ENCODE measurements at regions not wholly inside any gene's neighbourhood (a gene's known extent, or its start where the extent isn't known, plus 50 kb on each side); places are given as distances from the start of the nearest gene placed in this dataset.

DNA sequence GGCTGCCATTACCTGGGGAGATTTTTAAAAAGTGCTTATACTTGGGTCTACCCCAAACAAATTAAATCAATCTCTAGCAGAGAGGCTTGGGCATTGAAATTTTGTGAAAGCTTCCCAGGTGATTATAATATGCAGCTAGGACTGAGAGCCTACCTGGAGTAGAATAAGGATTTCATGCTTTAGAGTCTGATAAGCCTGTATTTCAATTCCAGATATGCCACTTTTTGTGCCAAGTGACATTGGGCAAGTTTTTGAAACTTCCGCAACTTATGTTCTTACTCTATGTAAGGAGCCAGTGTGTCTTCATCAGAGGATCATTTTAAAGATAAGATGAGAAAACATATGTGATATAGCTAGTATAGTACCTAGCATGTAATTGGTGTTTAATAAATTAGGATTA, 159.8 kb upstream of the LRIG3 start:
- TF ChIP-seq EZH2phosphoT487 (IDR thresholded peaks at IDR 0.05; ENCODE audit: borderline replicate concordance) = no peak
- TF ChIP-seq, protein P1, sequence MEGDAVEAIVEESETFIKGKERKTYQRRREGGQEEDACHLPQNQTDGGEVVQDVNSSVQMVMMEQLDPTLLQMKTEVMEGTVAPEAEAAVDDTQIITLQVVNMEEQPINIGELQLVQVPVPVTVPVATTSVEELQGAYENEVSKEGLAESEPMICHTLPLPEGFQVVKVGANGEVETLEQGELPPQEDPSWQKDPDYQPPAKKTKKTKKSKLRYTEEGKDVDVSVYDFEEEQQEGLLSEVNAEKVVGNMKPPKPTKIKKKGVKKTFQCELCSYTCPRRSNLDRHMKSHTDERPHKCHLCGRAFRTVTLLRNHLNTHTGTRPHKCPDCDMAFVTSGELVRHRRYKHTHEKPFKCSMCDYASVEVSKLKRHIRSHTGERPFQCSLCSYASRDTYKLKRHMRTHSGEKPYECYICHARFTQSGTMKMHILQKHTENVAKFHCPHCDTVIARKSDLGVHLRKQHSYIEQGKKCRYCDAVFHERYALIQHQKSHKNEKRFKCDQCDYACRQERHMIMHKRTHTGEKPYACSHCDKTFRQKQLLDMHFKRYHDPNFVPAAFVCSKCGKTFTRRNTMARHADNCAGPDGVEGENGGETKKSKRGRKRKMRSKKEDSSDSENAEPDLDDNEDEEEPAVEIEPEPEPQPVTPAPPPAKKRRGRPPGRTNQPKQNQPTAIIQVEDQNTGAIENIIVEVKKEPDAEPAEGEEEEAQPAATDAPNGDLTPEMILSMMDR (conservative IDR thresholded peaks at IDR 0.05; ENCODE audit: low read length) = no peak
